DMS 273 (cell line): ENCODE measurements at regions not wholly inside any gene's neighbourhood (a gene's known extent, or its start where the extent isn't known, plus 50 kb on each side); places are given as distances from the start of the nearest gene placed in this dataset.

Experiments
- DNase-seq: peaks from one replicate; lab custom pipeline; 2025; ENCODE audit not compliant: unreplicated experiment; lab: John Stamatoyannopoulos, UW

DNA sequence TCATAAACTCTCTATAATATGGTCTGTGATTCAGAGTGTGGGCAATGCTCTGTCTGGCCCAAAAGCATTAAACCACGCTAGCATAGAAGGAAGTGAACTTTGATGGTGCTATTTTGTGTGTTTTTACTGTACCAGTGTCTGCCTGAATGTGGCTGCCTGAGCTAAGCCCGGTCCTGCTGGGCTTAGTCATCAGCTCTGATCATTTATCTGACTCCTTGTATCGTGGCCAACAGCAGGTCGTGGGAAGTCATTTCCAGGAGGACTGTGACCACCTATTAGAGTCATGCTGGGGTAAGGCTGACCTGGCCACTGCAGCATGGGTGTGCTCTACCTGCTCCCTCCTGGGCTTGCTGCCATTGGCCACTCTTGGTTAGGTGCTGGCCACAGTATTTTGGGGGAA, 239.1 kb upstream of the CEP162 start:
- no peak for DNase-seq

DNA sequence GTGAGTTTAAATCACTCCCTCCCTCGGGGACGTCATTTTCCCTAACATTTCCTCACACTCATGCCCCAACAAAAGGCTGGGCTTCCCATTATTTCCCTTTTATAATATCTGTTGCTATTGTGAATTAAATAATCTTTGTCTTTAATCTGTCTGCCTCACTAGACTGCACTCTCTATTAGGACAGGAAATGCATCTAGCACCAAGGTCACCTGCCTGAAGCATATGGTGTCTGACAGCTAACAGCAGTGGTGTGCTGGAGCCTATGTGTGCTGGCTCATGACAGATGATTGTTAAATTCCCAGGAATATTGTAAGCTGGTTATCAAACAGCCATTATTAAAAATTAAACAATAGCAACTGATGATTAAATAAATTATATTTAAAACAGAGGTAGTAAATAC, 237.0 kb upstream of the CEP162 start:
- no peak for DNase-seq

DNA sequence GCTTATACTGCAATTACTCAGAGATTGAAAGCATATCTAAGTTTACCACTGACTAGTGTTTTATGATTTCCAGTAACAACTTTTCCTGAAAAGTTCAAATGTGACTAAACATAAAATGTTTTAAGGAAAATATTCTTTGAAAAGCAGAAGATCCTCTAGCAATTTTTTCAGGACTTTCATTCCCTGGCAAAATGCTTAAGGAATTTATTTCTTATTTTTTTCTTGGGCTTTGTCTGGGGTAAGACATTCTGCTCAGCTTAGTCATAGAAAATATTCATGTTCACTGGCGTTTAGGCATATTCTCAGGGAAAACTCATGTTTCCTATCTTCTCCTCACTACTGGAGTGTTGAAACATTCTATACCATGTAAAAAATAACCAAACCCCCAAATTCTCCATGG, 235.3 kb upstream of the CEP162 start:
- no peak for DNase-seq

DNA sequence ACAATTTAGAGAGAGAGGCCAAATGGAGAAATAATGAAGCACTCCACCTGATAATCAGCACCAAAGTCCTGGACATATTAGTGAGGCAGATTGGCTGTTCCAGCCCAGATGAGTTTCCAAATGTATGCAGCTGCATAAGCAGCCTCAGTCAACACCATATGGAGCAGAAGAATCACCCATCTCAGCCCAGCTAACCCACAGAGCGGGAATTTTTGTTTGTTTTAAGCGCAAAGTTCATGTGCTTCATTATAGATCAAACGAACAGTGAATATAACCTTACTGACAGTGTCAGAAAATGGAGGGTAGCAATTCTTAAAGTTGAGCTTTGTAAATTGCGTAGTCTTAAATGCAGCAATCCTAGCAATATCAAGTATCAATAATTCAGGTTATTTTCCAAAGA, 234.0 kb upstream of the CEP162 start:
- no peak for DNase-seq

DNA sequence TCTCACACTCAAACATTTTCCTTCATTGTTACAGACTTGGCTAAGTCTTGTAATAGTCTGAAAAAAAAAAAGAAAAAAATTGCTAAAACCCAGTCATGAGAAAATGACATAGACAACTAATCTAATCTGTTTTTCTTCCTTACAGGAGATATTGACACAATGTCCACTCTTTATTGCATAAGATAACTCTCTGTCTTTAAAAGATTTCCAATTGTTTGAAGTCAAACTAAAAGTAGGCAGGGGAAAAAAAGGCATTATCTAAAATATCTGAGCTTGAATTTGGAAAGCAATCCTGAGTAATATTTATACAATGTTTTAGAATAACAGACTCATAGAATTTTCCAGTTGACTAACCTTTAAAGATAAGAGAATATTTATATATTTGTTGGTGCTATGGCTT, 233.0 kb upstream of the CEP162 start:
- DNase-seq = no peak

DNA sequence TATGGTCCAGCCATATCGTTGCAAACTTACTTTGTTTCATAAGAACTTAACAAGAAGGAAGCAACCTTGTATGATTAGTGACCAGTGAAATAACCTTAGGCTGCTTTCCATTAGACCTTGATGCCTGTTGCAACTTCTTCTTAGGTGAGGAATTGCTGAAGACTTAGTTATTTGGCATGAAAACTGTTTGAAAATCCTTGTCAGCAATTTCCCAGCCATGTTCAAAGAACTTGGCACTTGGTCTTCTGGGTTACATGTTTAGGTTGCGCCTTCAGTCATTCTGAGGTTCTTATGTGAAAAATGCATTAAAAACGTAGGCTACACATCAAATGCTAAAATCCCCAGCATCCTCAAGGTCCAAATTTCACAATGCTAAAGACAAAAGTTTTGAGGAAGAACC, 232.0 kb upstream of the CEP162 start:
- DNase-seq = no peak

DNA sequence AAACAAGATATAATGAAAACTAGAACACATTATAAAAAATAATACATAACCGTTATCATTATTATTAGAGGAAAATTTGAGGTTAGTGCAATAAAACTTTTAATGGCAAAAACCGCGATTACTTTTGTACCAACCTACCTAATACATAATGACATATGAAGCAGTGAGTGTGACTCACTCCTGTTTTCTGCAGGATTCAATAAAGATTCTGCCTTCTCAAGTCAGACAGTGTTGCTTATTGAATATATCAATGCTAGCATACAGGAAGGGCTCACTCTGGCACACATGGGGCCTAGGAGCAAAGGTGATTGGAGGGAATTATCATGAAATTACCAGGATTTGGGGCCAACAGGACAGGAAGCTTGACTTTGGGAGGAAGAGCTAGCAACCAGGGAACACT, 230.8 kb upstream of the CEP162 start:
- DNase-seq = no peak

DNA sequence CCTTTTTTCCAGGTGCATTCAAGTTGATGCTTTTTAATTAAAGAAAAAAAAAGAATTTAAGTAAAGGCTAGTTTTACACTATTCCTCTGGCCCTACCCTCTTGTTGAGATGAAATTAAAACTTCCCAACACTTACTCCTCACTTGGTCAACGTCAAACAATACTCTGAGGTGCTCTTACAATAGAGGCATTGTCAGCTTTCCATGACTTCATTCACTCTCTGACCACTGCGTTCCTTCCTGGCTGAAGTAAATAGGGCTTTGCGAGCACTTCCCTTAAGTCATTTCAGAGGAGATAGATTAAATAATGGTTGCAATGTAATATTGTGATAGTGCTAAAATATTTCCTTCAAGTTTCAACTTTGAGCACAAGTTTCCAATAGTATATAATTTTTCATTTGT, 229.8 kb upstream of the CEP162 start:
- DNase-seq = no peak

DNA sequence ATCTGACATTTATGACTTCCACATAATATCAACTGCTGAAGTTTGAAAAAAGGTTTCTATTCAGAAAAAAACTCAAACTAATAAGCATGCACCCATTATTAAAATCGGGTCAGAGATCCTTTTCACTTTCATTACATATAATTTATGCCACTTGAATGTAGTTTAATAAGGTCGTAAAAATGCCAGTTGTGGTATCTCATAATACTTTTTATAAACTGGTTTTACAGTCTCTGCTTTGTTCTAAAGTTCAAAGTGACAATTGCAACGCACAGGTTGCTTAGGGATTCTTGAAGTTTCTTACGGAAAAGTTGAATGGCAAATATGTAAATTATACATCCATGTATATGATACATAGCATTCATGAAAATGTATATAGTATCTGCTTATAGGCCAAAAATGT, 229.4 kb upstream of the CEP162 start:
- DNase-seq = no peak

DNA sequence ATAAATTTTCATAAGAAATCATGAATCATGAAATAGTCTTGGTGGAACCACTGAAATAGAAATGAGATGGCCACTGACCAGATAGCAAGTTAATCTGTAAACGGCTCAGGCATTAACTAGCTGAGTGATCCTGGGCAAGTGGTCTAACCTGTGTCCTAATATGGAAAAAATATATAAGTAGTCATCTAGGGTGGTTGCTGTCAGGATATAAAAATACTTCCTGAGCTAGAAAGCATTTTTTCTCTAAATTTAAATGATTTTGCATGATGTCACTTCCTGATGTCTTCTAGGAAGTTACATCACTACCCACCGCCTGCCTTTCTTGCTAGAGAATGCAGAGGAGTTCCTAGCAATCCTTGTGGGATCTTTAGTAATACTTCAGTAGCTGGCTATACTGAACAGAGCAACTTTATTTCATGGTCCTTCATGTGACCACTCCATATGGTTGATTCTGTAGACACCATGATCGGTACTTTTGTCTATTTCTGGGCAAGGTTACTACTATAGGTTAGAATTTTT, 228.1 kb upstream of the CEP162 start:
- DNase-seq = no peak

DNA sequence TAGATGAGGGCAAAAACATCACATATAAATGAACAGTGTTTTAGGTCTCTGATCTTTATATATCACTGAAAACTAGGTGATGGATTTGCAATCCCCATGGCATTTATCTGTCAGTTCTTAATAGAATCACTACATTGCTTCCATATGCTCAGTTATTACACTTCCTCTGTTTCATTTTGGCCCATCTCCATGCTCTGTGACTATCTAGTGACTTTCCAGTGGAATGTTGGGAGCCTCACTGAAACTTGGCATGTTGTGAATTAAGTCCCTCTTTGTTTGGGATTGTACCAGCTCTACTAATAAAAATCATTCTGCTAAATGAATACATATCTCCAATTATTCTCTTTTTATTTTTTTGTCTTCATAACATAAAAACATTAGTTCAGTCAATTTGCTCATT, 226.1 kb upstream of the CEP162 start:
- no peak for DNase-seq

DNA sequence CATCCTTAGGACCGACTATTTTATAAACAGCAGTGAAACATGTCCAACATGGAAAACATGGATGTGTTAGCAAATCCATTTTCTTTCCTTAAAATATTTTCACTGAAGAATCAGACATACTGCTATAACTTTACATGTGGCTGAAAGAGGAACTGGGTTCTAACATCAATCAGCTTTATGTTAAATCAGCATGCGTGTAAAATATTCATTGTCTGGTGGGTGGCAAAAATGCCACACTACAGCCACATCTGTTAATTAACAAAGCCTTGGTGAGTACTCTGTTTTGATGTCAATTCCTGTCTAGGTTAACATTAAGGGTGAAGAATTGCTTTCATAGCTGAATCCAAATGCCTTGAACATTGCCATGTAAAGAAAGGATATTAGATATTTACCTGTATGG, 222.6 kb upstream of the CEP162 start:
- no peak for DNase-seq

DNA sequence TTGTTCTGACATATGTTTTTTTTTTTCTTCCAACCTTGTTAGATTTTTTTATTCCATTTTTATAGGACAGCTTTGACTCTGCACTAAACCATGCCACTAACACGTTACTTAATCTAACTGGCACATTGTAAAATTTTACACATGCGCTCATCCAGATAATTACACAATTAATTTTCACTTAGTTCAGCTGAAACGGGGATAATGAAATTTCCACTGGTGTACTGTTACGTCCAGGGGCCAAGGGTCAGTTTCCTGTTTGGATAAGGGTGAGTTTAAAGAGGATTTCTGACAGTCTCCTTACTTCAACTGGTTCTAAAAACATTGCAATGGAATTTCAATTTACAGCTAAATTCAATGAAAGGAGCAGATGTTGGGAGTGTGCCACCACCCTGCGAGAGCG, 221.8 kb upstream of the CEP162 start:
- DNase-seq = no peak

DNA sequence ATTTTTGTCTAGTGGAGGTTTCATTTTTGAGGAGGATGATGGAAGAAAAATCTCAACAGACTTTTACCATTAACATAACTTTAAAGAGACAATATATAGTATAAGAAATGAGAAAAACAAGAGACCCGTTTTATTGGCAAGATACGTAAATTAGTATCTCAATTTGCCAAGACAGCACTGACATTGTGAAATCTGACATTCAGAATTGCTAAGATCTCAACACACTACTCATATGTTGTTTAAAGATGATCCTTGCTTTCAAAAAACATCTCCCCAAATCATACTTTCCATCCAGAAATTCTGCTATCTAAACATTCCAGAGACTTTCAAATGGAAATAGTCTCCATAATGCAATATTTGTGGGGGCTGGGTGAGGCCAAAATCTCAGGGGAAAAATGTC, 220.9 kb upstream of the CEP162 start:
- DNase-seq = no peak

DNA sequence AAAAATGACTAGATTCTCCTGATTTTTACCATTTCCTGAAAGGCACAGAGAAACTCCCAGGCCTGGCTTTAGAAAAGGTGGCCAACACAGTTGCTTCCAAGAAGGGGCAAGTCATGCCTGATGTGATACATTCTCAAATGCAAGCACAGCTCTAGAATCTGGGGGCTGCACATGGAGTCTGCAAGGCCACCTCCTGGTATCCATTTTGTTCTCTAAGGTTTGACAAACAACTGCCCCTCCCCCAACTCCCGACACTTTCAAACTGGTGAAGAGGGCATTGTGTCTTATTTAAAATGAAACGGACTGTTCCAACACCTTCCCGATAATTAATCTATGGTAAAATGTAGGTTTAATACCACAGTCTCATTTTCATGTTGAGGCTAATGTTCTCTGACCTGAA, 220.2 kb upstream of the CEP162 start:
- DNase-seq = no peak

DNA sequence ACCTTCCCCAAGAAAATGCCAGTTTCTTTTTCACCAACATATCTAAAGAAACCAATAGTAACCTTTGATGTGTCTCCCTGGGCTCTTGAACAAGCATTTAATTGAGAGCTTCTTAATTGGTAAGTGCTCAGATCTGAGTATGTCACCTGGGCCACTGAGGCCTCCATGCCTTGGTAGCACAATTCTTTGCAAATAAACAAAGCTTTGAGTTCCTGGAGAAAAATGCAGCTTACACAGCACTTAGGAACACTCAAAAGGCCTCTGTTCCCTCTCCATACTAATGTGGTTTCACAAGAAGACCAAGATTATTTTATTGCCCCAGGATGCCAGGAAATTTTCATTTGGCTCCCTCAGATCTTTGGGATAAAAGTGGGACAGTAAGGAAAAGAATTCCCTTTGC, 217.6 kb upstream of the CEP162 start:
- DNase-seq = no peak

DNA sequence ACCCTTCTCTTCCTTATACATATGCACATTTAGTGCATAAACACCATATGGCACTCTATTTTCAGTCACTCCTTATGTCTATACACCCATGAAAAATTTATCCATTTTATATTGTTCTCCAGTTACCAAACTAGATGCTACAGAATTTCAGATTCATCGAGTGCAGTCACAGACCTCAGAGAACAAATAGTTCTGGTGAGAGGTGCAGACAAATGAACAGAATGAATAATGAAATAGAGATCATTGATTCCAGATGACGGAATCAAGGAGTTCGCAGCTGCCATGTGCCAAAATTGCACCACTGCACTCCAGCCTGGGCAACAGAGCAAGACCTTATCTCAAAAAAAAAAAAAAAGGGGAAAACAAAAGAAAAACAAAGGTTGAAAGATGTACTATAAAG, 214.8 kb upstream of the CEP162 start:
- no peak for DNase-seq

DNA sequence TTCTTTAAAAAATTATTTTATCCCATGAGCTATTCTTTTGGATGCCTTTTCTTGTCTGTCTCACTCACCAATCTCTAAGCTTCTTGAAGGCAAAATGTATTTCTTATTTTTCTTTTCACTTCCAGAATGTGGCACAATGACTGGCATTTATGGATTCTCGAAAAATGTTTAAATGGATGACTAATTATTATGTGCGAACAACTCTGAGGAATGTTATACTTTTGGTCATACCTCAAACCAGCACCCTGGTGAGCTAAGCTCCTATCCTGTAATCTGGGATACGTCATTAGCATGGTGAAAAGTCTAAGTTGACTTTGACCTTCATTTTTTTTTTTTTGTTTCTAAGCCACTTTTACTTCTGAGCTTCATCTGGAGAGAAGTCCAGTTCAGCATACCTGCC, 214.0 kb upstream of the CEP162 start:
- no peak for DNase-seq

DNA sequence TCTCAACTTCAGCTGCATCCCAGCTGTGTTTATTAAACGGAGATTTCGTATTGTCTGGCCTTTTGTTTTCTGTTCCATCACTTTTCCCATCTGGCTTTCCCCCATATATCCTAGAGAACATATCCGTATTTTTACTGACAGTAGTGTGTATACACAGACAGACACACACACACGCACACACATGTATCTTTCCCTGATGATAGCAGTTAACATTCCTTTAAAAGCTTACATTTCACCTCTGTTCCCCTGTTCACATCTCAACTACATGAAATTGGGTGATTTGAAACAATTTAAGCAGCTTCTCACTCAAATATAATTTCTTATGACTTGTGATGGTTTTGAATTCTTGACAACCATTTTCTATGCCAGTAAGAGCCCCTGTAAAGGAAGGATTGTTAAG, 207.1 kb upstream of the CEP162 start:
- DNase-seq = no peak

DNA sequence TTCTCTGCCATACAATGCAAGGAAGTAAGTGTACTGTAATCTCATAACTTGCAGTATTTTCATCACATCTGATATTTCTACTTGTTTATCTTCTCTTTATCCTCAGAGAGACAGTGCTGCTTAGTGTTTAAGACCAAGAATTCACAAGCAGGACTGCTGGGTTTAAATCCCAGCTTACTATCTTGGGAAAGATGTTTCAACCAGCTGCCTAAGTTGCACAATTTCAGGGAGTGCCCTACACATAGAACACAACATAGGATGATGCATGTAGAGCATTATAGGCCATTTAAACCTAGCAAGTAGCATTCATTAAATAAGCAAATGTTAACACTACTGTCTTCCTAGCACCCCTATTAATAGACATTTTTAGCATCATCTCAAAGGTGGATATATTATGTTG, 205.2 kb upstream of the CEP162 start:
- DNase-seq = no peak

DNA sequence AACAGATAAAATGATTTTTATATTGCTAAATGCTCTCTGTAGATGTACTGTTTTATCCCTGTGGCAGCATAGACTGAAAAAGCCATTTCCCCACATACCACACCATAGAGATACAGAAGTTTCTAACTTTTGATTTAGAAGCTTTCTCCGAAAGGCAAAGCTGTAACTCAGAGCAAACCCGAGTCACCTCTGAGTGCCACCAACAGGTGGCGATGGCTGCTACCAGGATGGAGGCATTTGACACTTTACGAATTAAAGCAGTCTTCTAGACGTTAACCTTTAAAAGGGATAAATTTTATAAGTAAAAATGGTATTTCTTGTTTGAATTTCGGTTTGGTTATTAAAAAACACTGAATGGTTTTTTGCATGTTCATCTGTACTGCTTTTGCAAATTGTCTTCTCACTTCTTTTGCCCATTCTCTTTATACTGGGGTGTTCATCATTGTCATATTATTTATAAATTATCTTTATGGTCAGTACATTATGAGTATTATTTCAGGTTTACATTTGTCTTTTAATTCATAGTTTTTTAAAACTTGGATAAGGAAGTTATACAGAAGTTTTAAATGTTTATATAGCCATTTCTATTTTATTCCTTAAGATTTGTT, 201.0 kb upstream of the CEP162 start:
- peak; percentile 71 for DNase-seq

DNA sequence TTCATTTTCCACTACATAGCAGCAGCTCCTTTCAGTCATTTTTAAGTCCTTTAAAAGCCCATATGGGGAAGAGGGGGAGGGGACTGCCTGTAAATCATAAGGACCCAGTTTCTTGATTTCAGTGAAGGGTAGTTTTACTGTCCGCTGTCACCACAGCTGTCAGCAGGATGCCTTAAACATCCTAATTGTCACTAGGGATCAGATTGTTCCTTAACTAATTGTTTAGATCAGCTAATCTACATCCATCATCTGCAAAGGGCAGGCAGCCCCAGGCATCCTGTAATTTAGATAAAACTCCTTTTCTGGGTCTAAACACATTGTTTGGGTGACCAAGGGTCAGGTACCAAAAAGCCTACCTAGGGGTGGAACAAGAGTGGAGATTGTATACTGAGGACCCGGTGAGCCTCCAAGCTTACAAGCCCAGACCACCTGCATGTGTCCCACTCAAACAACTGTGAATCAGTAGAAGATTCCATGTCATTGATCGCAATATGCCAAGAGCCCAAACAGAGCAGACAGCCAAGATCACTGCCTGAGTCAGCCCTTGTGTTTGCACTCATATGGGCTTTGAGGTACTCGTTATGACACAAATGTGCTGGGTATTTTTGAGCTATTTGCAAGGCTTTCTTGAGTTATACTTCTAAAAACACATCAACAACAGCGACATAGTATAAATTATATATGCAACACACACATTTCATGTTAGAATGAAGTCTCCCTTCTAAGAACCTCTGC, 198.7 kb upstream of the CEP162 start:
- DNase-seq = no peak

DNA sequence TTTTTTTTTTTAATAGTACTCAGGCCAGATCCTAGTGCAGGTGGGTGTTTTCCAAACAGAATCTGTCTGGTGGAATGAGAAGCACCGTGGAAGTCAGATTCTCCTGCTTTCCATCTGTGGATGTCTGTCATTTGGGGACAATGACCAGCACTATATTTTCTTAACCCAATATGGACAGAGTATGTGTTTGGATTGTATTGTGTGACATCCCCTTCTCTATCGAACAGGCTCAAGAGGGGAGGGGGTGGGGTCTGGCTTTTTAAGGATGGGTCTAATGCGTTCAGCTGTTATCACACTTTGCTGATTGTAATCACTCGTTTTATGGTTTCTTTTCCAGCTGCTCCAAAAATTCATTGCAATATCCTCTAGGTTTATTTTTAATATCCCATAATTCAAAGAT, 197.5 kb upstream of the CEP162 start:
- DNase-seq = no peak
